A673 (cell line): ENCODE measurements at regions not wholly inside any gene's neighbourhood (a gene's known extent, or its start where the extent isn't known, plus 50 kb on each side); places are given as distances from the start of the nearest gene placed in this dataset.

Source experiments
- BruUV-seq: library from RNA; stranded (reverse); fragments of 400-500 nt; replicated peaks from 2 replicates; lab custom pipeline; 2021; lab: Mats Ljungman, UMichigan
- CTCF ChIA-PET: fragments of 300-600 bp; sonication (Branson Sonifier 250); formaldehyde crosslinking; loops from one replicate; lab custom pipeline; 2022; ENCODE audit warnings: antibody characterized with exemption; lab: Charles Lee
- POLR2A ChIA-PET: fragments of 300-600 bp; sonication (Branson Sonifier 250); formaldehyde crosslinking; loops from one replicate; lab custom pipeline; 2022; ENCODE audit warnings: antibody characterized with exemption; ENCODE audit not compliant: low non-redundant PET; lab: Charles Lee
- DNase-seq: peaks from one replicate; pipeline ENCODE4 v3.0.0-alpha.2; 2015; ENCODE audit warnings: low spot score
- H3K27ac ChIP-seq: fragments of 200-600 bp; sonication (generic); 2 replicates; pipeline ENCODE4 v1.5.1; 2016; ENCODE audit warnings: mixed run types, low read depth, mild to moderate bottlenecking, mixed read lengths, antibody characterized with exemption, low read length; ENCODE audit not compliant: poor library complexity, severe bottlenecking
- H3K27me3 ChIP-seq: fragments of 200-600 bp; sonication (generic); replicated peaks from 2 replicates; pipeline ENCODE4 v1.6.1; 2017; ENCODE audit warnings: mixed run types, low read depth, mild to moderate bottlenecking, mixed read lengths, antibody characterized with exemption, low read length; ENCODE audit not compliant: insufficient read depth, poor library complexity
- H3K36me3 ChIP-seq: fragments of 200-600 bp; sonication (generic); 2 replicates; pipeline ENCODE4 v1.6.1; 2016; ENCODE audit warnings: mixed run types, mild to moderate bottlenecking, mixed read lengths, antibody characterized with exemption, low read length; ENCODE audit not compliant: insufficient read depth, poor library complexity, severe bottlenecking
- H3K4me1 ChIP-seq: fragments of 200-600 bp; sonication (generic); 2 replicates; pipeline ENCODE4 v1.6.1; 2017; ENCODE audit warnings: mixed run types, mild to moderate bottlenecking, mixed read lengths, antibody characterized with exemption, low read length; ENCODE audit not compliant: insufficient read depth, poor library complexity, severe bottlenecking
- H3K4me3 ChIP-seq: fragments of 200-600 bp; sonication (generic); 2 replicates; pipeline ENCODE4 v1.5.1; 2016; ENCODE audit warnings: low read depth, mixed run types, mild to moderate bottlenecking, mixed read lengths, low read length; ENCODE audit not compliant: poor library complexity, severe bottlenecking
- H3K9me3 ChIP-seq: fragments of 200-600 bp; sonication (generic); 2 replicates; pipeline ENCODE4 v1.6.1; 2016; ENCODE audit warnings: mixed run types, low read depth, mild to moderate bottlenecking, mixed read lengths, antibody characterized with exemption, low read length; ENCODE audit not compliant: poor library complexity, severe bottlenecking
- CTCF ChIP-seq: fragments of 300-800, 200-600 bp; sonication (generic); conservative IDR thresholded peaks from 2 replicates; pipeline ENCODE4 v1.5.1; 2017; ENCODE audit warnings: low read depth, mild to moderate bottlenecking, antibody characterized with exemption, low read length, moderate library complexity, mixed read lengths
- EZH2 ChIP-seq: fragments of 200-600 bp; sonication (generic); IDR thresholded peaks from 2 replicates; pipeline ENCODE4 v1.6.1; 2017; ENCODE audit warnings: borderline replicate concordance, low read depth, mild to moderate bottlenecking, mixed read lengths, antibody characterized with exemption, low read length; ENCODE audit not compliant: poor library complexity, severe bottlenecking
- intact Hi-C: fragments of 100-400 bp; cut with micrococcal nuclease; formaldehyde crosslinking; loops from one replicate; pipeline ENCODE4 v1.10.0; 2022; ENCODE audit not compliant: unreplicated experiment

- Histone ChIP-seq H3K4me1 (no peaks in the 10 kb centered on the region), H3K36me3 (no peaks in the 10 kb centered on the region), H3K27ac (no peak overlapping the region), H3K4me3 (no peak overlapping the region), H3K9me3 (peaks cover 7% of the 10 kb centered on the region), H3K27me3 (peaks cover 10% of the 10 kb centered on the region)
- ChIA-PET POLR2A (no interaction called here), CTCF (no interaction called here)
- BruUV-seq = no TSS peak
- TF ChIP-seq CTCF (no peak), EZH2 (no peak)
- intact Hi-C loops = no loop called here
- DNase-seq = no peak
These were observed 60.5 kb upstream of the NANOS1 start for GRCh38 chr10:118969014-118969413.

GRCh38 chr10:118970770-118971169 is 58.7 kb upstream of the NANOS1 start:
- Histone ChIP-seq H3K27me3 (peaks cover 10% of the 10 kb centered on the region), H3K4me1 (no peaks in the 10 kb centered on the region), H3K27ac (no peak overlapping the region), H3K4me3 (no peak overlapping the region), H3K36me3 (no peaks in the 10 kb centered on the region), H3K9me3 (peaks cover 7% of the 10 kb centered on the region)
- CTCF ChIA-PET = no interaction called here
- TF ChIP-seq EZH2 (no peak), CTCF (no peak)
- peak; percentile 21 for DNase-seq
- intact Hi-C loops = no loop called here
- POLR2A ChIA-PET = no interaction called here
- no TSS peak for BruUV-seq

GRCh38 chr10:118971187-118971586 is 58.3 kb upstream of the NANOS1 start:
- ChIA-PET POLR2A (no interaction called here), CTCF (no interaction called here)
- intact Hi-C loops = no loop called here
- H3K9me3 ChIP-seq = peaks cover 7% of the 10 kb centered on the region
- no TSS peak for BruUV-seq
- no peaks in the 10 kb centered on the region for H3K36me3 ChIP-seq
- no peak overlapping the region for H3K27ac ChIP-seq
- H3K27me3 ChIP-seq = peaks cover 10% of the 10 kb centered on the region
- DNase-seq = no peak
- H3K4me1 ChIP-seq = no peaks in the 10 kb centered on the region
- H3K4me3 ChIP-seq = no peak overlapping the region
- no peak for TF ChIP-seq EZH2
- TF ChIP-seq CTCF = no peak
